ENCODE measurements at regions not wholly inside any gene's neighbourhood (a gene's known extent, or its start where the extent isn't known, plus 50 kb on each side); places are given as distances from the start of the nearest gene placed in this dataset.

GRCh38 chr13:85148009-85148408 lies 651.2 kb downstream of the SLITRK6 start:
- Histone ChIP-seq H3K36me3 (no peaks in the 10 kb centered on the region), H3K27me3 (no peaks in the 10 kb centered on the region), H3K9me3 (no peaks in the 10 kb centered on the region), H3K4me1 (no peaks in the 10 kb centered on the region), H3K4me3 (no peak overlapping the region), H3K27ac (no peak overlapping the region)
- no peak for DNase-seq (ENCODE audit: low spot score in 2 of 2)
- TF ChIP-seq EP300 (IDR thresholded peaks at IDR 0.05) = no peak
- TF ChIP-seq CTCF (IDR thresholded peaks at IDR 0.05) = no peak
- no peak for TF ChIP-seq POLR2A (IDR thresholded peaks at IDR 0.05)
- 42 to 71% methylated on average over 4 of the region's 4 CpGs for WGBS, 2 donors

- WGBS, 2 donors = 72 to 75% methylated on average over 2 of the region's 2 CpGs
- no peak overlapping the region for H3K27ac ChIP-seq
- DNase-seq (ENCODE audit: low spot score in 2 of 2) = no peak
- no peaks in the 10 kb centered on the region for H3K27me3 ChIP-seq
- no peaks in the 10 kb centered on the region for H3K4me1 ChIP-seq
- H3K4me3 ChIP-seq = no peak overlapping the region
- TF ChIP-seq EP300 (IDR thresholded peaks at IDR 0.05) (no peak), POLR2A (IDR thresholded peaks at IDR 0.05) (no peak), CTCF (IDR thresholded peaks at IDR 0.05) (no peak)
- no peaks in the 10 kb centered on the region for H3K36me3 ChIP-seq
- H3K9me3 ChIP-seq = no peaks in the 10 kb centered on the region
These were observed 656.8 kb downstream of the SLITRK6 start for GRCh38 chr13:85142351-85142927.

- WGBS, 2 donors = 46 to 49% methylated on average over 2 of the region's 2 CpGs
- no peaks in the 10 kb centered on the region for H3K36me3 ChIP-seq
- DNase-seq (ENCODE audit: low spot score in 2 of 2) = no peak
- no peaks in the 10 kb centered on the region for H3K27me3 ChIP-seq
- H3K9me3 ChIP-seq = no peaks in the 10 kb centered on the region
- H3K4me1 ChIP-seq = no peaks in the 10 kb centered on the region
- TF ChIP-seq POLR2A (IDR thresholded peaks at IDR 0.05) (no peak), CTCF (IDR thresholded peaks at IDR 0.05) (no peak), EP300 (IDR thresholded peaks at IDR 0.05) (no peak)
- H3K4me3 ChIP-seq = no peak overlapping the region
- H3K27ac ChIP-seq = no peak overlapping the region
These were observed 657.8 kb downstream of the SLITRK6 start for GRCh38 chr13:85141401-85141800.

- Histone ChIP-seq H3K9me3 (no peaks in the 10 kb centered on the region), H3K4me1 (no peaks in the 10 kb centered on the region), H3K27ac (no peak overlapping the region), H3K27me3 (no peaks in the 10 kb centered on the region), H3K4me3 (no peak overlapping the region), H3K36me3 (no peaks in the 10 kb centered on the region)
- DNase-seq (ENCODE audit: low spot score in 2 of 2) = no peak
- no peak for TF ChIP-seq EP300 (IDR thresholded peaks at IDR 0.05)
- TF ChIP-seq POLR2A (IDR thresholded peaks at IDR 0.05) = no peak
- no peak for TF ChIP-seq CTCF (IDR thresholded peaks at IDR 0.05)
- 41 to 45% methylated on average over 1 of the region's 1 CpG for WGBS, 2 donors
These were observed 659.0 kb downstream of the SLITRK6 start for GRCh38 chr13:85140192-85140591.

GRCh38 chr13:85137516-85137915 lies 661.7 kb downstream of the SLITRK6 start:
- no peaks in the 10 kb centered on the region for H3K36me3 ChIP-seq
- no peaks in the 10 kb centered on the region for H3K9me3 ChIP-seq
- H3K4me3 ChIP-seq = no peak overlapping the region
- 35 to 44% methylated on average over 1 of the region's 1 CpG for WGBS, 2 donors
- H3K27ac ChIP-seq = no peak overlapping the region
- H3K4me1 ChIP-seq = no peaks in the 10 kb centered on the region
- H3K27me3 ChIP-seq = no peaks in the 10 kb centered on the region
- TF ChIP-seq CTCF (IDR thresholded peaks at IDR 0.05) (no peak), EP300 (IDR thresholded peaks at IDR 0.05) (no peak), POLR2A (IDR thresholded peaks at IDR 0.05) (no peak)
- DNase-seq (ENCODE audit: low spot score in 2 of 2) = no peak

Data from tibial nerve (tissue), 4 donors.